ENCODE measurements at regions not wholly inside any gene's neighbourhood (a gene's known extent, or its start where the extent isn't known, plus 50 kb on each side); places are given as distances from the start of the nearest gene placed in this dataset.

DNA sequence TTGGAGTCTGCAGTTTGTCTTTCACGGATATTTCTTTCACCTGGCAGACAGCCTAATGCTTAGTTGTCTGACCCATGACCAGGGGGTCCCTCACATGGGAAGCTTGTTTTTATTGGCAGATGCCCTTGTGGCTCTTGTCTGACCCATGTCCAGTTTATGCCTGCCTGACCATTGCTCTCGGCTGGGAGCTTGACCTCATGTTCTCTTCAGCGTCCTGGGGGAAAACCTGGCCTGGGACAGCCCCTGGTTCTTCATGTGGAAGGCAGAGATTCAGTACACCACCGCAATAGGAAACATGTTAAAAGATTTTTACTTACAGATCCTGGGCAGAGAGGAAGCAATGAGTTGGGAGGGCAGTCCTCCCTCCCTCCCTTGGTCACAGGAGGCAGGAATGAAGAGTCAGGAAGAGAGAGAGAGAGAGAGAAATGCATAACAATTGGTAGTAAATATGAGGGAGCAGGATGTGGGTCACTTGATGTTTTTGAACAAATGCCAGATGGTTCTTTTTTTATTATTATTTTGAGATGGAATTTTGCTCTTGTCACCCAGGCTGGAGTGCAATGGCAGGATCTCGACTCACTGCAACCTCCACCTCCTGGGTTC lies 302.7 kb upstream of the MYOCD start:
- Histone ChIP-seq H3K9me3 (ENCODE audit: control extremely low read depth in 1 of 5, control insufficient read depth in 4 of 5, insufficient read depth in 2 of 5, low read depth in 1 of 5, low read length in 4 of 5) (peaks cover 0 to 3% (median 0%) of the 10 kb centered on the region in 5 experiments), H3K36me3 (ENCODE audit: control insufficient read depth in 4 of 4, insufficient read depth in 4 of 4, low read length in 3 of 4) (no peaks in the 10 kb centered on the region), H3K4me1 (ENCODE audit: control extremely low read depth in 1 of 4, control insufficient read depth in 4 of 4, insufficient read depth in 4 of 4, low read length in 3 of 4) (no peaks in the 10 kb centered on the region), H3K27me3 (replicated peaks in 2 of 5; ENCODE audit: control insufficient read depth in 4 of 5, insufficient read depth in 5 of 5, low read length in 4 of 5) (no peaks in the 10 kb centered on the region), H3K27ac (ENCODE audit: insufficient read depth in 1 of 2, low read depth in 1 of 2, low read length in 2 of 2, poor library complexity in 1 of 2, severe bottlenecking in 2 of 2) (no peak overlapping the region), H3K4me3 (ENCODE audit: control insufficient read depth in 1 of 7, extremely low read depth in 1 of 7, insufficient read depth in 4 of 7, low read depth in 2 of 7, low read length in 6 of 7) (no peak overlapping the region)
- no peak for DNase-seq
- POLR2A ChIA-PET, result no interaction called here
- WGBS (ENCODE audit: insufficient coverage), result 94% methylated on average over 4 of the region's 5 CpGs
- CTCF ChIA-PET, result no interaction called here

DNA sequence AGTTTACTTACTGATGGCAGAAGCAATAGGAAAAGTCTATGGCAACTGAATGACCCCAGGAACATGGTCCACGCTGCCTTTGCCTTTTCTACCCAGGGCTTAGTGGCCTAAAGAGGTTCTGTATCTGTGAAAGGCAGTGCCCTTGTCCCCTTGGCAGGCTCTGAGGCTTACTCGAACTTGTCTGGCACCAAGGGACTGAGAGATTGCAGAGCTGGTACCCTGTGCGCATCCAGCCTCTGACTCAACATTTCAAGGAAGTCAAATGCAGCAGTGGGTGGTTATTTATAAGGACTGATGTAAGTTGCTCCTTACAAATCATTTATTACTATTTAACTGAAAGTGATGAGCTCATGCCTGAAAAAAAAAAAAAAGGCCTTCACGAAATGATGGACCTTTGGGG lies 299.9 kb upstream of the MYOCD start:
- Histone ChIP-seq H3K36me3 (ENCODE audit: control insufficient read depth in 4 of 4, insufficient read depth in 4 of 4, low read length in 3 of 4) (no peaks in the 10 kb centered on the region), H3K4me3 (ENCODE audit: control insufficient read depth in 1 of 7, extremely low read depth in 1 of 7, insufficient read depth in 4 of 7, low read depth in 2 of 7, low read length in 6 of 7) (no peak overlapping the region), H3K9me3 (ENCODE audit: control extremely low read depth in 1 of 5, control insufficient read depth in 4 of 5, insufficient read depth in 2 of 5, low read depth in 1 of 5, low read length in 4 of 5) (peaks cover 0 to 3% (median 0%) of the 10 kb centered on the region in 5 experiments), H3K4me1 (ENCODE audit: control extremely low read depth in 1 of 4, control insufficient read depth in 4 of 4, insufficient read depth in 4 of 4, low read length in 3 of 4) (no peaks in the 10 kb centered on the region), H3K27ac (ENCODE audit: insufficient read depth in 1 of 2, low read depth in 1 of 2, low read length in 2 of 2, poor library complexity in 1 of 2, severe bottlenecking in 2 of 2) (no peak overlapping the region), H3K27me3 (replicated peaks in 2 of 5; ENCODE audit: control insufficient read depth in 4 of 5, insufficient read depth in 5 of 5, low read length in 4 of 5) (no peaks in the 10 kb centered on the region)
- DNase-seq, result no peak
- POLR2A ChIA-PET, result no interaction called here
- CTCF ChIA-PET, result no interaction called here
- 95% methylated on average over 2 of the region's 4 CpGs for WGBS (ENCODE audit: insufficient coverage)

DNA sequence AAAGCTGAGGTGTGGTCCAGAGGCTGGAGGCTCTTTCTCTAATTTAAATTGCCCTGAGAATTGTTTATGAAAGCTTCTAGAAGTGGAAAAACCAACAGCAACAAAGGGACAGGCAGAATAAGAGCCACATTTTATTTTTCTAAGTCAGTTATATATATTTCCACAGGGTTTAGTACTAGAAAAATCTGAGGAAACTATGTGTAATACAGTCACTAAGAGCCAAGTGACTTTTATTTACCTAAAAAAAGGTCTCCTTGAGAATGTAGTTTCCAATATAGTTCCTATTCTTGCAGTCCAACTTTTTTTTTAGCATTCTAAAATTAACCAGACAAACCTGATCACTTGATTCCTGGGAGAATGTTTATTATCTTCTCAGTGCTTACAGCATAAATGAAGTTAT lies 296.6 kb upstream of the MYOCD start:
- DNase-seq, result no peak
- H3K4me3 ChIP-seq (ENCODE audit: control insufficient read depth in 1 of 7, extremely low read depth in 1 of 7, insufficient read depth in 4 of 7, low read depth in 2 of 7, low read length in 6 of 7), result no peak overlapping the region
- no peaks in the 10 kb centered on the region for H3K27me3 ChIP-seq (replicated peaks in 2 of 5; ENCODE audit: control insufficient read depth in 4 of 5, insufficient read depth in 5 of 5, low read length in 4 of 5)
- POLR2A ChIA-PET, result no interaction called here
- H3K27ac ChIP-seq (ENCODE audit: insufficient read depth in 1 of 2, low read depth in 1 of 2, low read length in 2 of 2, poor library complexity in 1 of 2, severe bottlenecking in 2 of 2), result no peak overlapping the region
- CTCF ChIA-PET, result no interaction called here
- H3K9me3 ChIP-seq (ENCODE audit: control extremely low read depth in 1 of 5, control insufficient read depth in 4 of 5, insufficient read depth in 2 of 5, low read depth in 1 of 5, low read length in 4 of 5), result peaks cover 0 to 7% (median 0%) of the 10 kb centered on the region in 5 experiments
- H3K36me3 ChIP-seq (ENCODE audit: control insufficient read depth in 4 of 4, insufficient read depth in 4 of 4, low read length in 3 of 4), result no peaks in the 10 kb centered on the region
- no peaks in the 10 kb centered on the region for H3K4me1 ChIP-seq (ENCODE audit: control extremely low read depth in 1 of 4, control insufficient read depth in 4 of 4, insufficient read depth in 4 of 4, low read length in 3 of 4)

DNA sequence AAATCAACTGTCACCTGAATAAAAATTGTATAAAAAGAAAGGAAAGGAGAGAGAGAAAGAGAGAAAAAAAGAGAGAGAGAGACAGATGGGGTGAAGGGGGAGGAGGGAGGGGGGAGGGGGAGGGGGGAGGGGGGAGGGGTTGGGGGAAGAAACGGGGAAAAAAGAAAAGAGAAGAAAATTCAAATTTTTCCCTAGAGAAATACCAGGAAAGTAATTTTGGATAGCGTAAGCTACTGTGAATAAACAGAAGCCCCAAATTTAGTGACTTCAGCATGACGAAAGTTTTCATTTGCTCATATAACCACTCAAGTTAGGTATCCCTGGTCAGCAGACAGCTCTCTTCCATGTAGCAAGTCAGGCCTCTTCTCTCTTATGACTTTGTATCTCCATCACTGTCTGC lies 289.4 kb upstream of the MYOCD start:
- 90% methylated on average over 2 of the region's 3 CpGs for WGBS (ENCODE audit: insufficient coverage)
- H3K4me1 ChIP-seq (ENCODE audit: control extremely low read depth in 1 of 4, control insufficient read depth in 4 of 4, insufficient read depth in 4 of 4, low read length in 3 of 4), result no peaks in the 10 kb centered on the region
- H3K4me3 ChIP-seq (ENCODE audit: control insufficient read depth in 1 of 7, extremely low read depth in 1 of 7, insufficient read depth in 4 of 7, low read depth in 2 of 7, low read length in 6 of 7), result no peak overlapping the region
- H3K36me3 ChIP-seq (ENCODE audit: control insufficient read depth in 4 of 4, insufficient read depth in 4 of 4, low read length in 3 of 4), result no peaks in the 10 kb centered on the region
- POLR2A ChIA-PET, result no interaction called here
- H3K27me3 ChIP-seq (replicated peaks in 2 of 5; ENCODE audit: control insufficient read depth in 4 of 5, insufficient read depth in 5 of 5, low read length in 4 of 5), result no peaks in the 10 kb centered on the region
- no peak overlapping the region for H3K27ac ChIP-seq (ENCODE audit: insufficient read depth in 1 of 2, low read depth in 1 of 2, low read length in 2 of 2, poor library complexity in 1 of 2, severe bottlenecking in 2 of 2)
- H3K9me3 ChIP-seq (ENCODE audit: control extremely low read depth in 1 of 5, control insufficient read depth in 4 of 5, insufficient read depth in 2 of 5, low read depth in 1 of 5, low read length in 4 of 5), result peaks cover 0 to 7% (median 3%) of the 10 kb centered on the region in 5 experiments
- CTCF ChIA-PET, result no interaction called here
- no peak for DNase-seq

DNA sequence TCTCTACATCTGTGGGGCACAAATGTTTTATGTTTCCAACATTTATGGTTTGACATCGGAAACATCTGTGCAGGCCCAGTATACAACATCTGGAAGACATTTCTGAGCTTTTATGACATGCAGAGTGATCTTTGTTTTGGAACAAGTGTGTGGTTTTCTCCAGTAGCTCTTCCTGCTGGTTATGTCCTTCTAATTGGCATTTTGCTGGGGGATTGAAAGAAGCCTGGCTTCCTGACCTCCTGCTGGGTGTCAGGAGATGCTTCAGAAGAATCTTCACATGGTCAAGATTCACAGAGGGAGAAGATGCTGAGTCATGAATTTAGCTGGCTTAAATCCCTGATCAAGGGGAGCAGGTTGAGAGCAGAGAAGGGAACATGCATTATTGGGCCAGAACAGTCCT lies 279.5 kb upstream of the MYOCD start:
- no peaks in the 10 kb centered on the region for H3K4me1 ChIP-seq (ENCODE audit: control extremely low read depth in 1 of 4, control insufficient read depth in 4 of 4, insufficient read depth in 4 of 4, low read length in 3 of 4)
- H3K36me3 ChIP-seq (ENCODE audit: control insufficient read depth in 4 of 4, insufficient read depth in 4 of 4, low read length in 3 of 4), result no peaks in the 10 kb centered on the region
- DNase-seq, result no peak
- H3K27ac ChIP-seq (ENCODE audit: insufficient read depth in 1 of 2, low read depth in 1 of 2, low read length in 2 of 2, poor library complexity in 1 of 2, severe bottlenecking in 2 of 2), result no peak overlapping the region
- peaks cover 0 to 3% (median 0%) of the 10 kb centered on the region in 5 experiments for H3K9me3 ChIP-seq (ENCODE audit: control extremely low read depth in 1 of 5, control insufficient read depth in 4 of 5, insufficient read depth in 2 of 5, low read depth in 1 of 5, low read length in 4 of 5)
- no peak overlapping the region for H3K4me3 ChIP-seq (ENCODE audit: control insufficient read depth in 1 of 7, extremely low read depth in 1 of 7, insufficient read depth in 4 of 7, low read depth in 2 of 7, low read length in 6 of 7)
- ChIA-PET CTCF (no interaction called here), POLR2A (no interaction called here)
- WGBS (ENCODE audit: insufficient coverage), result 100% methylated on average over 1 of the region's 1 CpG
- no peaks in the 10 kb centered on the region for H3K27me3 ChIP-seq (replicated peaks in 2 of 5; ENCODE audit: control insufficient read depth in 4 of 5, insufficient read depth in 5 of 5, low read length in 4 of 5)

DNA sequence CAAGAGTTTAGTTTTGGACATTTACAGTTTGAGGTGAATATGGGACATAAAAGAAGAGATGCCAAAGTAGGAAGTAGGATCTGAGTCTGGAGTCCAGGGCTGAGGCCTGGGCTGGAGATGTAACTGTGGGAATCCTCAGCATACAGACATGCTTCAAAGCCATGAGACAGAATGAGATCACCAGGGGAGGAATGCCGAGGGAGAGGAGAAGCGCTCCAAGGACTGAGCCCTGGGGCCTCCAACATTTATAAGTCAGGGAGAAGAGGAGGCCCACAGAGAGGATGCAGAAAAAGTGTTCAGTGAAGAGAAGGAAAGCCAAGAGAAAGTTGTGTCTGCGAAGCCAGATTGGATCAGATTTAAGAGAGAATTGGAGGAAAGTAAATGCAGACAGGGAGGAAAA lies 277.5 kb upstream of the MYOCD start:
- DNase-seq, result no peak
- Histone ChIP-seq H3K9me3 (ENCODE audit: control extremely low read depth in 1 of 5, control insufficient read depth in 4 of 5, insufficient read depth in 2 of 5, low read depth in 1 of 5, low read length in 4 of 5) (no peaks in the 10 kb centered on the region), H3K27me3 (replicated peaks in 2 of 5; ENCODE audit: control insufficient read depth in 4 of 5, insufficient read depth in 5 of 5, low read length in 4 of 5) (no peaks in the 10 kb centered on the region), H3K36me3 (ENCODE audit: control insufficient read depth in 4 of 4, insufficient read depth in 4 of 4, low read length in 3 of 4) (no peaks in the 10 kb centered on the region), H3K4me3 (ENCODE audit: control insufficient read depth in 1 of 7, extremely low read depth in 1 of 7, insufficient read depth in 4 of 7, low read depth in 2 of 7, low read length in 6 of 7) (no peak overlapping the region), H3K4me1 (ENCODE audit: control extremely low read depth in 1 of 4, control insufficient read depth in 4 of 4, insufficient read depth in 4 of 4, low read length in 3 of 4) (no peaks in the 10 kb centered on the region), H3K27ac (ENCODE audit: insufficient read depth in 1 of 2, low read depth in 1 of 2, low read length in 2 of 2, poor library complexity in 1 of 2, severe bottlenecking in 2 of 2) (no peak overlapping the region)
- CTCF ChIA-PET, result no interaction called here
- 93% methylated on average over 3 of the region's 3 CpGs for WGBS (ENCODE audit: insufficient coverage)
- POLR2A ChIA-PET, result no interaction called here

DNA sequence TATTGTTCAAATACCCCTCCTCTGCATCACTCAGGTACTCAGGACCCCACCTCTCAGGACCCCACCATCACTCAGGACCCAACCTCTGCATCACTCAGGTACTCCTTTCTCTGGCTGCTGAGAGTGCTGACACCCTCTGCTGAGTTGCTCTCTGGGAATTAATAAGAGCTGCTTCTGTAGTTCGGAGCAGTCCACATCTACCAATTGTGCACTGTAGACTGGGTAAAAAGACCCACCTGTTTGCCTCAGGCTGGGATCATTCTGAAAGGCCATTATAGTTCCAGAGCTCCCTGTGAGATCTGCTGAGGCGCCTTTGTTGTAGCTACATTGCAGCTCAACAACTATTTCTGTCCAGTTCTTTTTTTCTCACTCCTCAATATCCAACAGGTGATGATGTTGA lies 276.3 kb upstream of the MYOCD start:
- Histone ChIP-seq H3K27ac (ENCODE audit: insufficient read depth in 1 of 2, low read depth in 1 of 2, low read length in 2 of 2, poor library complexity in 1 of 2, severe bottlenecking in 2 of 2) (no peak overlapping the region), H3K9me3 (ENCODE audit: control extremely low read depth in 1 of 5, control insufficient read depth in 4 of 5, insufficient read depth in 2 of 5, low read depth in 1 of 5, low read length in 4 of 5) (no peaks in the 10 kb centered on the region), H3K36me3 (ENCODE audit: control insufficient read depth in 4 of 4, insufficient read depth in 4 of 4, low read length in 3 of 4) (no peaks in the 10 kb centered on the region), H3K4me1 (ENCODE audit: control extremely low read depth in 1 of 4, control insufficient read depth in 4 of 4, insufficient read depth in 4 of 4, low read length in 3 of 4) (no peaks in the 10 kb centered on the region), H3K4me3 (ENCODE audit: control insufficient read depth in 1 of 7, extremely low read depth in 1 of 7, insufficient read depth in 4 of 7, low read depth in 2 of 7, low read length in 6 of 7) (no peak overlapping the region), H3K27me3 (replicated peaks in 2 of 5; ENCODE audit: control insufficient read depth in 4 of 5, insufficient read depth in 5 of 5, low read length in 4 of 5) (no peaks in the 10 kb centered on the region)
- DNase-seq, result no peak
- POLR2A ChIA-PET, result no interaction called here
- CTCF ChIA-PET, result no interaction called here
- 89% methylated on average over 2 of the region's 2 CpGs for WGBS (ENCODE audit: insufficient coverage)
